ENCODE measurements at regions not wholly inside any gene's neighbourhood (a gene's known extent, or its start where the extent isn't known, plus 50 kb on each side); places are given as distances from the start of the nearest gene placed in this dataset.
A peak's percentile ranks its signal among the peaks of the same experiment; 100 is the strongest.

- no peaks in the 10 kb centered on the region for H3K4me1 ChIP-seq
Observed at GRCh38 chr20:6654513-6655252, 112.8 kb upstream of the BMP2 start.

GRCh38 chr20:6651561-6651960, 115.9 kb upstream of the BMP2 start:
- Histone ChIP-seq H3K4me3 (no peak overlapping the region), H3K27me3 (no peaks in the 10 kb centered on the region), H3K9me3 (no peaks in the 10 kb centered on the region), H3K27ac (no peak overlapping the region), H3K4me1 (no peaks in the 10 kb centered on the region), H3K36me3 (no peaks in the 10 kb centered on the region)
- intact Hi-C loops (cut with DNase I) = no loop called here
- TF ChIP-seq CTCF (IDR thresholded peaks at IDR 0.05) (no peak), POLR2AphosphoS5 (IDR thresholded peaks at IDR 0.05; ENCODE audit: insufficient read depth in 1 of 2, low read depth in 1 of 2) (no peak), POLR2A (IDR thresholded peaks at IDR 0.05) (no peak)
- no peak for DNase-seq (ENCODE audit: extremely low spot score in 2 of 2)

More at GRCh38 chr20:6654513-6655252, 112.8 kb upstream of the BMP2 start:
- no peaks in the 10 kb centered on the region for H3K27me3 ChIP-seq
- no peak for DNase-seq (ENCODE audit: extremely low spot score in 2 of 2)
- intact Hi-C loops (cut with DNase I) = no loop called here
- no peaks in the 10 kb centered on the region for H3K36me3 ChIP-seq
- peak in 1 of 2 donors; percentile 53 for TF ChIP-seq POLR2AphosphoS5 (IDR thresholded peaks at IDR 0.05; ENCODE audit: insufficient read depth in 1 of 2, low read depth in 1 of 2)
- TF ChIP-seq CTCF (IDR thresholded peaks at IDR 0.05) = no peak
- no peak overlapping the region for H3K4me3 ChIP-seq
- H3K27ac ChIP-seq = no peak overlapping the region
- no peaks in the 10 kb centered on the region for H3K9me3 ChIP-seq

- no peaks in the 10 kb centered on the region for H3K4me1 ChIP-seq
- no peak for DNase-seq (ENCODE audit: extremely low spot score in 2 of 2)
- intact Hi-C loops (cut with DNase I) = no loop called here
Observed at GRCh38 chr20:6651016-6651415, 116.5 kb upstream of the BMP2 start.

GRCh38 chr20:6646021-6646636, 121.4 kb upstream of the BMP2 start:
- no peak for DNase-seq (ENCODE audit: extremely low spot score in 2 of 2)
- intact Hi-C loops (cut with DNase I) = no loop called here
- TF ChIP-seq POLR2A (IDR thresholded peaks at IDR 0.05) (no peak), CTCF (IDR thresholded peaks at IDR 0.05) (no peak), POLR2AphosphoS5 (IDR thresholded peaks at IDR 0.05; ENCODE audit: insufficient read depth in 1 of 2, low read depth in 1 of 2) (no peak)
- no peaks in the 10 kb centered on the region for H3K36me3 ChIP-seq
- H3K9me3 ChIP-seq = no peaks in the 10 kb centered on the region
- no peaks in the 10 kb centered on the region for H3K4me1 ChIP-seq
- H3K27ac ChIP-seq = no peak overlapping the region
- H3K27me3 ChIP-seq = no peaks in the 10 kb centered on the region
- H3K4me3 ChIP-seq = no peak overlapping the region

More at GRCh38 chr20:6651016-6651415, 116.5 kb upstream of the BMP2 start:
- Histone ChIP-seq H3K36me3 (no peaks in the 10 kb centered on the region), H3K9me3 (no peaks in the 10 kb centered on the region), H3K4me3 (no peak overlapping the region), H3K27ac (no peak overlapping the region), H3K27me3 (no peaks in the 10 kb centered on the region)
- TF ChIP-seq POLR2AphosphoS5 (IDR thresholded peaks at IDR 0.05; ENCODE audit: insufficient read depth in 1 of 2, low read depth in 1 of 2) (peak in 1 of 2 donors; percentile 71), CTCF (IDR thresholded peaks at IDR 0.05) (no peak)

All from vagina (tissue), 2 donors.